ENCODE measurements at regions not wholly inside any gene's neighbourhood (a gene's known extent, or its start where the extent isn't known, plus 50 kb on each side); places are given as distances from the start of the nearest gene placed in this dataset.

GRCh38 chr7:17408245-17408903 lies 109.9 kb downstream of the AHR start:
- peak; percentile 74 for DNase-seq (ENCODE audit: low read depth, low spot score)
- H3K4me1 ChIP-seq (ENCODE audit: control insufficient read depth in 1 of 2, insufficient read depth in 2 of 2, low read length in 2 of 2), result peaks cover 8 to 37% of the 10 kb centered on the region in 2 experiments
- no TSS peak for BruUV-seq (replicated peaks)
- H3K27ac ChIP-seq (ENCODE audit: low read depth, low read length), result no peak overlapping the region
- no peaks in the 10 kb centered on the region for H3K27me3 ChIP-seq (ENCODE audit: insufficient read depth, low read length)
- no peak overlapping the region for H3K9ac ChIP-seq (ENCODE audit: low read length)
- ChIA-PET RAD21 (ENCODE audit: low non-redundant PET in 1 of 2, low total read pairs in 2 of 2, uncharacterized antibody in 2 of 2, unreplicated experiment in 2 of 2) (no interaction called here), CTCF (interaction anchor here (1.1 kb wide), 1 partner anchor 107 kb away, joined by 4 read pairs; no protein-coding TSS in a partner anchor), POLR2A (no interaction called here)
- H3K9me3 ChIP-seq (ENCODE audit: control insufficient read depth in 1 of 2, insufficient read depth in 1 of 2, low read depth in 1 of 2, low read length in 2 of 2), result no peaks in the 10 kb centered on the region
- ATAC-seq, result peak; percentile 95
- H3K4me2 ChIP-seq (ENCODE audit: low read length), result peak overlapping the region; percentile 52
- no peaks in the 10 kb centered on the region for H3K36me3 ChIP-seq (ENCODE audit: control insufficient read depth in 1 of 2, insufficient read depth in 2 of 2, low read length in 2 of 2)
- H2AFZ ChIP-seq (ENCODE audit: low read depth, low read length, poor library complexity, severe bottlenecking), result peak overlapping the region; percentile 97
- H3K4me3 ChIP-seq (replicated peaks in 1 of 2; ENCODE audit: low read depth in 1 of 2, low read length in 2 of 2), result no peak overlapping the region
- H3K9me2 ChIP-seq (ENCODE audit: insufficient read depth), result no peaks in the 10 kb centered on the region
- H4K20me1 ChIP-seq (ENCODE audit: insufficient read depth), result no peaks in the 10 kb centered on the region
- intact Hi-C loops (cut with micrococcal nuclease), result no loop called here
- no peaks in the 10 kb centered on the region for H3K79me2 ChIP-seq (ENCODE audit: insufficient read depth, low read length)
- no peak for TF ChIP-seq TCF7L2 (IDR thresholded peaks at IDR 0.05; ENCODE audit: borderline replicate concordance, extremely low read depth, insufficient read depth, insufficient read length)
- peak; percentile 81 for TF ChIP-seq SP1 (IDR thresholded peaks at IDR 0.05; ENCODE audit: low read depth)
- no peak for TF ChIP-seq ZNF274 (IDR thresholded peaks at IDR 0.05; ENCODE audit: low read depth, low read length)
- TF ChIP-seq YY1 (IDR thresholded peaks at IDR 0.05; ENCODE audit: extremely low read depth, insufficient replicate concordance, low read depth, low read length), result no peak
- peak; percentile 56; the same call in 1 of the 2 replicates for TF ChIP-seq SRF (IDR thresholded peaks at IDR 0.05; ENCODE audit: low read depth)
- no peak; the same call in 1 of the 2 replicates for TF ChIP-seq EGR1 (IDR thresholded peaks at IDR 0.05; ENCODE audit: low read depth)
- TF ChIP-seq, protein P1, sequence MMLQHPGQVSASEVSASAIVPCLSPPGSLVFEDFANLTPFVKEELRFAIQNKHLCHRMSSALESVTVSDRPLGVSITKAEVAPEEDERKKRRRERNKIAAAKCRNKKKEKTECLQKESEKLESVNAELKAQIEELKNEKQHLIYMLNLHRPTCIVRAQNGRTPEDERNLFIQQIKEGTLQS (IDR thresholded peaks at IDR 0.05), result 0 out of 2 replicates have a peak, but pooled peaks have one; percentile 39
- TF ChIP-seq FOSL1 (IDR thresholded peaks at IDR 0.05; ENCODE audit: low read depth), result peak; percentile 90
- TF ChIP-seq JUND (IDR thresholded peaks at IDR 0.05), result peak; percentile 88
- TF ChIP-seq SIN3A (IDR thresholded peaks at IDR 0.05; ENCODE audit: low read depth), result peak; percentile 54; the same call in 1 of the 2 replicates
- TF ChIP-seq, protein P2, sequence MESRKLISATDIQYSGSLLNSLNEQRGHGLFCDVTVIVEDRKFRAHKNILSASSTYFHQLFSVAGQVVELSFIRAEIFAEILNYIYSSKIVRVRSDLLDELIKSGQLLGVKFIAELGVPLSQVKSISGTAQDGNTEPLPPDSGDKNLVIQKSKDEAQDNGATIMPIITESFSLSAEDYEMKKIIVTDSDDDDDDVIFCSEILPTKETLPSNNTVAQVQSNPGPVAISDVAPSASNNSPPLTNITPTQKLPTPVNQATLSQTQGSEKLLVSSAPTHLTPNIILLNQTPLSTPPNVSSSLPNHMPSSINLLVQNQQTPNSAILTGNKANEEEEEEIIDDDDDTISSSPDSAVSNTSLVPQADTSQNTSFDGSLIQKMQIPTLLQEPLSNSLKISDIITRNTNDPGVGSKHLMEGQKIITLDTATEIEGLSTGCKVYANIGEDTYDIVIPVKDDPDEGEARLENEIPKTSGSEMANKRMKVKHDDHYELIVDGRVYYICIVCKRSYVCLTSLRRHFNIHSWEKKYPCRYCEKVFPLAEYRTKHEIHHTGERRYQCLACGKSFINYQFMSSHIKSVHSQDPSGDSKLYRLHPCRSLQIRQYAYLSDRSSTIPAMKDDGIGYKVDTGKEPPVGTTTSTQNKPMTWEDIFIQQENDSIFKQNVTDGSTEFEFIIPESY (IDR thresholded peaks at IDR 0.05; ENCODE audit: extremely low read depth, insufficient replicate concordance, low read length), result no peak
- TF ChIP-seq REST (IDR thresholded peaks at IDR 0.05; ENCODE audit: low read depth), result no peak
- TF ChIP-seq CEBPB (IDR thresholded peaks at IDR 0.05; ENCODE audit: low read depth), result peak; percentile 99
- TF ChIP-seq ZFX (IDR thresholded peaks at IDR 0.05), result no peak
- TF ChIP-seq, protein P3, sequence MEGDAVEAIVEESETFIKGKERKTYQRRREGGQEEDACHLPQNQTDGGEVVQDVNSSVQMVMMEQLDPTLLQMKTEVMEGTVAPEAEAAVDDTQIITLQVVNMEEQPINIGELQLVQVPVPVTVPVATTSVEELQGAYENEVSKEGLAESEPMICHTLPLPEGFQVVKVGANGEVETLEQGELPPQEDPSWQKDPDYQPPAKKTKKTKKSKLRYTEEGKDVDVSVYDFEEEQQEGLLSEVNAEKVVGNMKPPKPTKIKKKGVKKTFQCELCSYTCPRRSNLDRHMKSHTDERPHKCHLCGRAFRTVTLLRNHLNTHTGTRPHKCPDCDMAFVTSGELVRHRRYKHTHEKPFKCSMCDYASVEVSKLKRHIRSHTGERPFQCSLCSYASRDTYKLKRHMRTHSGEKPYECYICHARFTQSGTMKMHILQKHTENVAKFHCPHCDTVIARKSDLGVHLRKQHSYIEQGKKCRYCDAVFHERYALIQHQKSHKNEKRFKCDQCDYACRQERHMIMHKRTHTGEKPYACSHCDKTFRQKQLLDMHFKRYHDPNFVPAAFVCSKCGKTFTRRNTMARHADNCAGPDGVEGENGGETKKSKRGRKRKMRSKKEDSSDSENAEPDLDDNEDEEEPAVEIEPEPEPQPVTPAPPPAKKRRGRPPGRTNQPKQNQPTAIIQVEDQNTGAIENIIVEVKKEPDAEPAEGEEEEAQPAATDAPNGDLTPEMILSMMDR (IDR thresholded peaks at IDR 0.05 in 2 of 3, conservative IDR thresholded peaks at IDR 0.05 in 1 of 3; ENCODE audit: borderline replicate concordance in 1 of 3, insufficient read depth in 1 of 3, low read depth in 2 of 3, low read length in 2 of 3), result no peak
- peak; percentile 89 for TF ChIP-seq CBX3 (IDR thresholded peaks at IDR 0.05; ENCODE audit: low read depth)
- TF ChIP-seq POLR2A (IDR thresholded peaks at IDR 0.05; ENCODE audit: borderline replicate concordance, extremely low read depth, insufficient read depth, insufficient read length), result no peak
- no peak for TF ChIP-seq EZH2 (IDR thresholded peaks at IDR 0.05)
- 0 out of 2 replicates have a peak, but pooled peaks have one; percentile 25 for TF ChIP-seq POLR2AphosphoS5 (IDR thresholded peaks at IDR 0.05; ENCODE audit: low read depth, low read length)
- TF ChIP-seq, protein P4, sequence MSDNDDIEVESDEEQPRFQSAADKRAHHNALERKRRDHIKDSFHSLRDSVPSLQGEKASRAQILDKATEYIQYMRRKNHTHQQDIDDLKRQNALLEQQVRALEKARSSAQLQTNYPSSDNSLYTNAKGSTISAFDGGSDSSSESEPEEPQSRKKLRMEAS (IDR thresholded peaks at IDR 0.05), result peak; percentile 59
